ENCODE measurements at regions not wholly inside any gene's neighbourhood (a gene's known extent, or its start where the extent isn't known, plus 50 kb on each side); places are given as distances from the start of the nearest gene placed in this dataset.

DNA sequence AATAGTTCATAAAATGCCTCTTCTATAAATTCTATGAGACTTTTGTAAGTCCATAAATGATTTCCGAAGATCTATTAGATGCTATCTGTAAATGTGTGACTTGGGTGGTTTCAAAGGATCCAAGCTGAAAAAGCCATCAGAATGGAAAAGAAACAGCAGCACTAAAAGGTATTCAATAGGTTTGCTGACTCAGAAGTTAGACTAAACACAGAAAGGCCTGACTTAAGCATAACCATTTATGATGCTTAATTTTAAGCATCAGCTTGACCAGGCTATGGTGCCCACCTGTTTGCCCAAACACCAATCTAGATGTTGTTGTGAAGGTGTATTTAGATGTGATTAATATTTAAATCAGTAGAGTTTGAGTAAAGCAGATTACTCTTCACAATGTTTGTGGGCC, 513.5 kb downstream of the TFAP2A start:
- TF ChIP-seq GATA2 (IDR thresholded peaks at IDR 0.05; ENCODE audit: low read depth, low read length) (no peak), GATA3 (IDR thresholded peaks at IDR 0.05; ENCODE audit: low read depth, low read length) (no peak)

All from SH-SY5Y (cell line).